Stimulated activated memory B cell treated with anti-CD40 and anti-IgM and Interleukin-4, amounts not matched to agents 10 μg/mL and 1 μg/mL and 100 μg/mL, for 72 hours (primary cell): ENCODE measurements at regions not wholly inside any gene's neighbourhood (a gene's known extent, or its start where the extent isn't known, plus 50 kb on each side); places are given as distances from the start of the nearest gene placed in this dataset.
A peak's percentile ranks its signal among the peaks of the same experiment; 100 is the strongest.

Source experiments
- ATAC-seq: fragments of 150-1000 bp; cut with Tn5 transposase; 2 replicates; pipeline ENCODE4 v1.10.0; 2021
- H3K27ac Mint-ChIP-seq: one replicate; pipeline ENCODE4 v1.8.0; 2022; ENCODE audit warnings: mild to moderate bottlenecking, mixed read lengths
- H3K27me3 Mint-ChIP-seq: one replicate; pipeline ENCODE4 v1.8.0; 2022; ENCODE audit warnings: mixed read lengths
- H3K36me3 Mint-ChIP-seq: one replicate; pipeline ENCODE4 v1.8.0; 2022; ENCODE audit warnings: mixed read lengths
- H3K4me1 Mint-ChIP-seq: one replicate; pipeline ENCODE4 v1.8.0; 2022; ENCODE audit warnings: mixed read lengths
- H3K4me3 Mint-ChIP-seq: one replicate; pipeline ENCODE4 v1.8.0; 2022; ENCODE audit warnings: mild to moderate bottlenecking, moderate library complexity, mixed read lengths
- H3K9me3 Mint-ChIP-seq: one replicate; pipeline ENCODE4 v1.8.0; 2022; ENCODE audit warnings: mixed read lengths

- Mint-ChIP-seq H3K27me3 (peaks cover 17% of the 10 kb centered on the region), H3K9me3 (no peaks in the 10 kb centered on the region), H3K27ac (no peak overlapping the region), H3K4me3 (no peak overlapping the region), H3K4me1 (no peaks in the 10 kb centered on the region), H3K36me3 (no peaks in the 10 kb centered on the region)
- no peak for ATAC-seq
These were observed 328.6 kb upstream of the PROK2 start for GRCh38 chr3:72113564-72113963.

GRCh38 chr3:72112435-72112834, 327.5 kb upstream of the PROK2 start:
- no peak overlapping the region for H3K4me3 Mint-ChIP-seq
- ATAC-seq: no peak
- no peak overlapping the region for H3K27ac Mint-ChIP-seq
- H3K9me3 Mint-ChIP-seq: no peaks in the 10 kb centered on the region
- H3K36me3 Mint-ChIP-seq: no peaks in the 10 kb centered on the region
- H3K27me3 Mint-ChIP-seq: peaks cover 19% of the 10 kb centered on the region
- H3K4me1 Mint-ChIP-seq: no peaks in the 10 kb centered on the region

GRCh38 chr3:72111265-72112205, 326.6 kb upstream of the PROK2 start:
- Mint-ChIP-seq H3K27me3 (peaks cover 19% of the 10 kb centered on the region), H3K27ac (no peak overlapping the region), H3K36me3 (no peaks in the 10 kb centered on the region), H3K9me3 (no peaks in the 10 kb centered on the region), H3K4me3 (no peak overlapping the region), H3K4me1 (no peaks in the 10 kb centered on the region)
- no peak for ATAC-seq

- H3K36me3 Mint-ChIP-seq: no peaks in the 10 kb centered on the region
- H3K27me3 Mint-ChIP-seq: peaks cover 19% of the 10 kb centered on the region
- no peak overlapping the region for H3K4me3 Mint-ChIP-seq
- no peaks in the 10 kb centered on the region for H3K4me1 Mint-ChIP-seq
- ATAC-seq: no peak
- no peak overlapping the region for H3K27ac Mint-ChIP-seq
- no peaks in the 10 kb centered on the region for H3K9me3 Mint-ChIP-seq
These were observed 324.6 kb upstream of the PROK2 start for GRCh38 chr3:72109327-72110259.

- no peak overlapping the region for H3K27ac Mint-ChIP-seq
- H3K9me3 Mint-ChIP-seq: no peaks in the 10 kb centered on the region
- H3K27me3 Mint-ChIP-seq: peaks cover 21% of the 10 kb centered on the region
- ATAC-seq: no peak
- H3K36me3 Mint-ChIP-seq: no peaks in the 10 kb centered on the region
- H3K4me1 Mint-ChIP-seq: peaks cover 35% of the 10 kb centered on the region
- H3K4me3 Mint-ChIP-seq: no peak overlapping the region
These were observed 320.4 kb upstream of the PROK2 start for GRCh38 chr3:72105306-72105705.

GRCh38 chr3:72102112-72102616, 317.2 kb upstream of the PROK2 start:
- Mint-ChIP-seq H3K4me3 (peak overlapping the region; percentile 0), H3K4me1 (peaks cover 56% of the 10 kb centered on the region), H3K27me3 (peaks cover 20% of the 10 kb centered on the region), H3K9me3 (no peaks in the 10 kb centered on the region), H3K36me3 (no peaks in the 10 kb centered on the region), H3K27ac (no peak overlapping the region)
- peak; percentile 90 for ATAC-seq

- no peaks in the 10 kb centered on the region for H3K36me3 Mint-ChIP-seq
- H3K27ac Mint-ChIP-seq: no peak overlapping the region
- H3K27me3 Mint-ChIP-seq: peaks cover 26% of the 10 kb centered on the region
- no peak for ATAC-seq
- no peaks in the 10 kb centered on the region for H3K9me3 Mint-ChIP-seq
- no peak overlapping the region for H3K4me3 Mint-ChIP-seq
- H3K4me1 Mint-ChIP-seq: peaks cover 58% of the 10 kb centered on the region
These were observed 316.5 kb upstream of the PROK2 start for GRCh38 chr3:72101494-72101893.

- Mint-ChIP-seq H3K36me3 (no peaks in the 10 kb centered on the region), H3K27me3 (peaks cover 30% of the 10 kb centered on the region), H3K4me1 (peaks cover 66% of the 10 kb centered on the region), H3K27ac (peak overlapping the region; percentile 61), H3K4me3 (peak overlapping the region; percentile 72), H3K9me3 (no peaks in the 10 kb centered on the region)
- peak; percentile 74 for ATAC-seq
These were observed 315.7 kb upstream of the PROK2 start for GRCh38 chr3:72100601-72101187.

GRCh38 chr3:72100080-72100511, 315.1 kb upstream of the PROK2 start:
- Mint-ChIP-seq H3K4me3 (peak overlapping the region; percentile 72), H3K9me3 (no peaks in the 10 kb centered on the region), H3K36me3 (no peaks in the 10 kb centered on the region), H3K27me3 (peaks cover 30% of the 10 kb centered on the region), H3K4me1 (peaks cover 66% of the 10 kb centered on the region), H3K27ac (peak overlapping the region; percentile 61)
- peak; percentile 19 for ATAC-seq

GRCh38 chr3:72099326-72100079, 314.6 kb upstream of the PROK2 start:
- Mint-ChIP-seq H3K36me3 (no peaks in the 10 kb centered on the region), H3K4me1 (peaks cover 66% of the 10 kb centered on the region), H3K9me3 (no peaks in the 10 kb centered on the region), H3K27me3 (peaks cover 30% of the 10 kb centered on the region), H3K27ac (peak overlapping the region; percentile 61), H3K4me3 (peak overlapping the region; percentile 72)
- no peak for ATAC-seq

GRCh38 chr3:72097053-72097452, 312.1 kb upstream of the PROK2 start:
- H3K4me1 Mint-ChIP-seq: peaks cover 65% of the 10 kb centered on the region
- ATAC-seq: no peak
- no peaks in the 10 kb centered on the region for H3K36me3 Mint-ChIP-seq
- no peaks in the 10 kb centered on the region for H3K9me3 Mint-ChIP-seq
- H3K27me3 Mint-ChIP-seq: peaks cover 22% of the 10 kb centered on the region
- no peak overlapping the region for H3K4me3 Mint-ChIP-seq
- no peak overlapping the region for H3K27ac Mint-ChIP-seq

GRCh38 chr3:72095521-72095920, 310.6 kb upstream of the PROK2 start:
- Mint-ChIP-seq H3K4me1 (peaks cover 50% of the 10 kb centered on the region), H3K27me3 (peaks cover 32% of the 10 kb centered on the region), H3K27ac (no peak overlapping the region), H3K36me3 (no peaks in the 10 kb centered on the region), H3K4me3 (no peak overlapping the region), H3K9me3 (no peaks in the 10 kb centered on the region)
- no peak for ATAC-seq

- no peak overlapping the region for H3K4me3 Mint-ChIP-seq
- H3K27ac Mint-ChIP-seq: no peak overlapping the region
- H3K9me3 Mint-ChIP-seq: no peaks in the 10 kb centered on the region
- ATAC-seq: no peak
- H3K4me1 Mint-ChIP-seq: peaks cover 35% of the 10 kb centered on the region
- peaks cover 26% of the 10 kb centered on the region for H3K27me3 Mint-ChIP-seq
- H3K36me3 Mint-ChIP-seq: no peaks in the 10 kb centered on the region
These were observed 309.0 kb upstream of the PROK2 start for GRCh38 chr3:72093992-72094334.

GRCh38 chr3:72093270-72093991, 308.5 kb upstream of the PROK2 start:
- Mint-ChIP-seq H3K4me3 (no peak overlapping the region), H3K36me3 (no peaks in the 10 kb centered on the region), H3K4me1 (peaks cover 29% of the 10 kb centered on the region), H3K27me3 (peaks cover 26% of the 10 kb centered on the region), H3K9me3 (no peaks in the 10 kb centered on the region), H3K27ac (no peak overlapping the region)
- peak; percentile 42 for ATAC-seq
